ENCODE measurements at regions not wholly inside any gene's neighbourhood (a gene's known extent, or its start where the extent isn't known, plus 50 kb on each side); places are given as distances from the start of the nearest gene placed in this dataset.

GRCh38 chr2:226426292-226426736 lies 373.3 kb downstream of the IRS1 start:
- no peak for DNase-seq

GRCh38 chr2:226424971-226425370 lies 374.6 kb downstream of the IRS1 start:
- no peak for DNase-seq

- peak in 3 of 4 experiments; percentile 1 to 15 (median 5) for DNase-seq
Observed at GRCh38 chr2:226423498-226423960, 376.1 kb downstream of the IRS1 start.

- DNase-seq, result no peak
Observed at GRCh38 chr2:226420646-226421045, 379.0 kb downstream of the IRS1 start.

- no peak for DNase-seq
Observed at GRCh38 chr2:226418521-226418920, 381.1 kb downstream of the IRS1 start.

GRCh38 chr2:226414335-226414734 lies 385.3 kb downstream of the IRS1 start:
- no peak for DNase-seq

GRCh38 chr2:226413498-226414130 lies 386.0 kb downstream of the IRS1 start:
- no peak for DNase-seq

- no peak for DNase-seq
Observed at GRCh38 chr2:226411727-226412360, 387.8 kb downstream of the IRS1 start.

GRCh38 chr2:226411205-226411604 lies 388.4 kb downstream of the IRS1 start:
- no peak for DNase-seq

- no peak for DNase-seq
Observed at GRCh38 chr2:226410247-226410835, 389.3 kb downstream of the IRS1 start.

GRCh38 chr2:226409134-226409533 lies 390.5 kb downstream of the IRS1 start:
- no peak for DNase-seq

- DNase-seq, result no peak
Observed at GRCh38 chr2:226408141-226408540, 391.5 kb downstream of the IRS1 start.

GRCh38 chr2:226407135-226407534 lies 392.5 kb downstream of the IRS1 start:
- DNase-seq, result no peak

- DNase-seq, result no peak
Observed at GRCh38 chr2:226405465-226405864, 394.2 kb downstream of the IRS1 start.

GRCh38 chr2:226403369-226403768 lies 396.3 kb downstream of the IRS1 start:
- DNase-seq, result no peak

- no peak for DNase-seq
Observed at GRCh38 chr2:226399006-226399405, 400.6 kb downstream of the IRS1 start.

GRCh38 chr2:226398580-226398979 lies 401.0 kb downstream of the IRS1 start:
- DNase-seq, result no peak

- DNase-seq, result no peak
Observed at GRCh38 chr2:226396541-226396940, 403.1 kb downstream of the IRS1 start.

GRCh38 chr2:226387499-226387942 lies 412.1 kb downstream of the IRS1 start:
- no peak for DNase-seq

- DNase-seq, result no peak
Observed at GRCh38 chr2:226383461-226383860, 416.2 kb downstream of the IRS1 start.

GRCh38 chr2:226380679-226381078 lies 418.9 kb downstream of the IRS1 start:
- DNase-seq, result no peak

GRCh38 chr2:226378753-226379705 lies 420.6 kb downstream of the IRS1 start:
- DNase-seq, result no peak

All from activated naive CD4-positive, alpha-beta T cell (primary cell).